GM19239 (cell line): ENCODE measurements at regions not wholly inside any gene's neighbourhood (a gene's known extent, or its start where the extent isn't known, plus 50 kb on each side); places are given as distances from the start of the nearest gene placed in this dataset.
"Not testable (repeated sequence)": the region's sequence is repeated elsewhere in the genome, so short reads cannot be mapped to it uniquely, and the experiment has no call there.

Experiments used
- DNase-seq: peaks from one replicate; pipeline ENCODE4 v3.0.0; 2011; ENCODE audit warnings: low spot score; ENCODE audit not compliant: insufficient read length
- FAIRE-seq: peaks from 2 replicates; lab custom pipeline; 2011; peaks lifted over from hg19 to GRCh38; lab: Jason Lieb, UNC

DNA sequence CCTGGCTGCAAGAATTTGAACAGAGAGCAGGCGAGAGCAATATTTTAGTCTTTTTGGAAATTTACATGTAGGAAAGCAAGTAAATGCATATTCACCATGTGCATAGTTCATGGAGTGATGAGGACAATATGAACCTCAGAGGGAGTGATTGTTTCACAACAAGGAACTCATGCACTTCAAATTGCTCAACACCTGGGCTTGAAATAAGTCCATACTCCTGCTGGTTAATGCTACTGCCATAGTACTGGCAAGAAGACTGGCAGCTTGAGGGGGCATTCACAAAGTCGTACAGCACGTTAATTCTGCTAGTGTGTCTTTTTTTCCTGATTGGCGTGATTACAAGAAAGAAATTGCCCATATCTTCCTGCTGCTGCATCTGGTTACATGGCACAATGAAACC is 267.6 kb downstream of the PCDH17 start:
- FAIRE-seq (no peak), DNase-seq (no peak)

DNA sequence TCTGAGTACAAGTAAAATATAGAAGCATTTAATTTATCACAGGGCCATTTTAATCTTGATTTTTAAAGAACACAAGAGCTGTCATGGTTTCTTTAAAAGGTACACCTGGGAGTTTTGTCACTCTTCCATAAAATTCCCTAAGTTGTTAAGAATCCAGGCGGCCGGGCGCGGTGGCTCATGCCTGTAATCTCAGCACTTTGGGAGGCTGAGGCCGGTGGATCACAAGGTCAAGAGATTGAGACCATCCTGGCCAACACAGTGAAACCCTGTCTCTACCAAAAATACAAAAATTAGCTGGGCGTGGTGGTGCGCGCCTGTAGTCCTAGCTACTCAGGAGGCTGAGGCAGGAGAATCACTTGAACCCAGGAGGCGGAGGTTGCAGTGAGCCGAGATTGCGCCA is 278.3 kb downstream of the PCDH17 start:
- DNase-seq, FAIRE-seq: not testable (repeated sequence)

GRCh38 chr13:57918086-57918485 is 286.5 kb downstream of the PCDH17 start:
- DNase-seq (no peak), FAIRE-seq (no peak)

GRCh38 chr13:57918913-57919312 is 287.4 kb downstream of the PCDH17 start:
- FAIRE-seq (no peak), DNase-seq (no peak)

DNA sequence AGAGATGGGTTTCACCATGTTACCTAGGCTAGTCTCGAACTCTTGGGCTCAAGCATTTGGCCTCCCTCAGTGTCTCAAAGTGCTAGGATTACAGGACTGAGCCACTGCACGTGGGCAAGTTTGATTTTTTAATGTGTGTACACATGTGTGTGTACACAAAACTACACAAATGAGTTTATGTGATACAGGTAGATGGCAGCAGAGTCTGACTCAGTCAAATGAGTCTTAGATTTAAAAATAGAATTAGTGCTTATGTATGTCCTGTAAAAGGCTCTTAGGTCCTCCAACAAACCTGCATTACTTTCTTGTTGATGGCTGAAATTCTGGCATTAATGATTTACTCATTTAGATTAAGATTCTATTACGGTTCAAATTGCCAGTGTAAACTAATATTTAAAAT is 293.7 kb downstream of the PCDH17 start:
- DNase-seq (no peak), FAIRE-seq (no peak)

- no peak for DNase-seq
- no peak for FAIRE-seq
These were observed 294.2 kb downstream of the PCDH17 start for GRCh38 chr13:57925751-57926150.

DNA sequence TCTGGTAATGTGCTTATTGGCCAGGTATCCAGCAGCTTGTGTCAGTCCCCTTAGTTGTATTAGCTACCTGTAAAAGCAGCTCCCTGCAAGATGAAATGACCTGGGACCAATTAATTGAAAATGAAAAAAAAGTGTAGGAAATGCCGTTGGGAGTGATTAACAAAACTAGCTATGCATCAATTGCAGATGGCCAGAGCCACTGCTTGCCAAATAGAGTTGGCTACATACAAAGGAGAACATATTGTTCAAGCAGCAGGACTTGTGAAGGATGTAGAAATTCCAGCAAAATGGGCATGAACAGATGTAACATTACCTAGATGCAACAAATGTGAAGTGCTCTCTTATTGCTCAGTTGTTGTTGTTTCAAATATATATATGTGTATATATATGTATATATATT is 300.5 kb downstream of the PCDH17 start:
- FAIRE-seq (no peak), DNase-seq (no peak)

DNA sequence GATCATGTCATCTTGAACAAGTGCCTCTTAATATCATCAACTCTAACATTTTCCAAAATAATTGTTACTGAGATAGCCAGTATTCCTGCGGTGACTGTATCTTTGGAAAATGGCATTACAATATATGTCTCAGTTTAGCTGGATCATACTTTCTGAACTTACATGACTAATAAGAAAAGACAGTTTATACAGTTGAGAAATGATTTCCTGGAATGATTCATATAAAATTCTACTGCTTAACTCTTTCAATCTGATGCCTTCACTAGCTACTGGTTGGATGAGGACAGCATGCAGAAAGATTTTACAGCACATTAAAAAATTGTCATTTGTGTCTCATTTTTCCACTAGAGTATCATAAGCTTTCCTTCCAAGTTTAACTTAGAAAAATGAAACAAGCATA is 302.1 kb downstream of the PCDH17 start:
- no peak for DNase-seq
- no peak for FAIRE-seq

GRCh38 chr13:57935965-57936364 is 304.4 kb downstream of the PCDH17 start:
- FAIRE-seq = no peak
- DNase-seq = no peak

- FAIRE-seq = no peak
These were observed 314.8 kb downstream of the PCDH17 start for GRCh38 chr13:57946361-57946760.

GRCh38 chr13:57948884-57949283 is 317.3 kb downstream of the PCDH17 start:
- no peak for FAIRE-seq

More at GRCh38 chr13:57946361-57946760, 314.8 kb downstream of the PCDH17 start:
- DNase-seq = no peak

GRCh38 chr13:57969951-57970350 is 338.4 kb downstream of the PCDH17 start:
- FAIRE-seq (no peak), DNase-seq (no peak)

More at GRCh38 chr13:57948884-57949283, 317.3 kb downstream of the PCDH17 start:
- no peak for DNase-seq

GRCh38 chr13:57970404-57970803 is 338.9 kb downstream of the PCDH17 start:
- DNase-seq = no peak
- no peak for FAIRE-seq

DNA sequence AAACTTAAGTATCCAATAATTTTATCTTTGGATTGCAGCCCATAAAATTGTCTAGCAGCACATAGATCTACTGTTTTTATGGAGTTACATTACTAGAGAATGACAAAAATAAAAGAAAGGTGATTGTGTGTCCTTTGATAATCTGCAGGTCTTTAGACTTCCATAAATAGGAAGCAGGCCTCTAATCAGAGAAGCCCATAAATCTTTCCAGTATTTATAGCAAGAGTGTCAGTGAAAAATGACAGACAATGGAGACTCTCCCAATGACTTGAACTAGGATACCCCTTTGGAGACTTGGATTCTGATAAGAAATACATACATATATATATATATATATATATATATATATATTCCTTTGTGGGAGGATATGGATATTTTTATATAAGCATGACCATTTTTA is 351.2 kb downstream of the PCDH17 start:
- DNase-seq = no peak
- no peak for FAIRE-seq

- no peak for DNase-seq
- FAIRE-seq = no peak
These were observed 356.7 kb downstream of the PCDH17 start for GRCh38 chr13:57988276-57988675.

DNA sequence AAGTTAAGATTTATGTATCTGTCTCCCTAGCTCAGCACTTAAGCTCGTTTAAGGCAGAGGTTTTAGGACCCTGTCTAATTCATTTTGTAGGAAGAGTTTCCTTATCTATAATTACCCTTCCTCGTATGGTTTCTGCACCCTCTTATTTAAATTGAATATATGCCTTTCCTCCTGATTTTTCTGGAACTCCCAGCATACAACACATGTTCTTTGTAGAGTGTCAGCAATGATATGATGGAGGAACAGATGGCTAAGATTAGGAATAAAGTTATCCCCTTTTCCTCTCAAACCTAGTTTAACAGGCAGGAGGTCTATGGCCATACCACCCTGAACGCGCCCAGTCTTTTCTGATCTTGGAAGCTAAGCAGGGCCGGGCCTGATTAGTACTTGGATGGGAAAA is 359.5 kb downstream of the PCDH17 start:
- DNase-seq (no peak), FAIRE-seq (no peak)

DNA sequence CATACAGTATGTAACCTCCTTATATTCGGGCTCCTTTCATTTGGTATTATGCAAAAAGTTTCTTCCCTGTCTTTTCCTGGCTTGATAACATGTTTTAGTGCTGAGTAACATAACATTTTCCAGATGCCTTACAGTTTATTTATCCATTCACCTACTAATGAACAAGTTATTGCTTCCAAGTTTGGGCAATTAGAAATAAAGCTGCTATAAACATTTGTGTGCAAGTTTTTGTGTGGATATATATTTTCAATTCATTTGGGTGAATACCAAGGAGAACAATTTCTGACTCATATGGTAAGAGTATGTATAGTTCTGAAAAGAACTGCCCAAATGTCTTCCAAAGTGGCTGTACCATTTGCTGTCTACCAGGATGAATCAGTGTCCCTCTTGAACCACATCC is 360.9 kb downstream of the PCDH17 start:
- FAIRE-seq (no peak), DNase-seq (no peak)

- FAIRE-seq (no peak), DNase-seq (no peak)
These were observed 365.2 kb downstream of the PCDH17 start for GRCh38 chr13:57996717-57997116.

DNA sequence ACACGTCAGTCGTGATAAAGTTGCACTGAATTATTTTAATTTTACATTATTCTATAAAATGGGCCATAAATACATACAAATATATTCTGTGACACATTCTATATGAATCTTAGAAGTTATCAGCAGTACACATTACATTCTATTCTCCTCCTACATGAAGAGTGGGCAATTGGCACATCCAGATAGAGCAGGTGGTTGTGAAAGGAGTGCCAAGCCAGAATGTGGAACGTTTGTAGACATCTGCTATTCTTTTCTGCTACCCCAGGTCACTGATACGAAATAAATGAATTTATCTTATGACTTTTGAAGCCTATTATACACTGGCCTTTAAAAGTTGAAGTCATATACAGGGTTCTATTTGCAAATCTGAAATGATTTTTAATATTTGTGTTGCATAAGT is 373.2 kb downstream of the PCDH17 start:
- FAIRE-seq (no peak), DNase-seq (no peak)

DNA sequence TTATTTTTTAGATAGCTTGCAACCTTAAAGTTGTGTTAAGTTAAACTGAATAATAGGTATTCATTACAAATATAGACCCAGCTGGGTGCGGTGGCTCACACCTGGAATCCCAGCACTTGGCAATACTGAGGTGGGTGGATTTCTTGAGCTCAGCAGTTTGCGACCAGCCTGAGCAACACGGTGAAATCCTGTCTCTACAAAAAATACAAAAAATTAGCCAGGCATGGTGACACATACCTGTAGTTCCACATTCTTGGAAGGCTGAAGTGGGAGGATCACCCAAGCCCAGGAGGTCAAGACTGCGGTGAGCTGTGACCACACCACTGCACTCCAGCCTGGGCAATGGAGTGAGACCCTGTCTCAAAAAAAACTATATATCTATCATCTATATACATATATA is 386.5 kb downstream of the PCDH17 start:
- FAIRE-seq (no peak), DNase-seq (no peak)

GRCh38 chr13:58018865-58019264 is 387.3 kb downstream of the PCDH17 start:
- no peak for FAIRE-seq

DNA sequence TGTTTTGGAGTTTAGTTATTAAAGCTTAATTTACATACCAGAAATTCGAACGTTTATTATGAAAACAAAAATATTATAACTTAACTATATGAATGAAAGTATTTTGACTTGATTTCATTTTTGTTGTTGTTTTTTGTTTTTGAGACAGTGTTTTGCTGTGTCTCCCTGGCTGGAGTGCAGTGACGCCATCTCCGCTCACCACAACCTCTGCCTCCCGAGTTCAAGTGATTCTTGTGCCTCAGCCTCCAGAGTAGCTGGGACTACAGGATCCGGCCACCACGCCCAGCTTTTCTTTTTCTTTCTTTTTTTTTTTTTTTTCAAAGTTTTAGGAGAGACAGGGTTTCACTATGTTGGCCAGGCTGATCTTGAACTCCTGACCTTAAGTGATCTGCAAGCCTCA is 392.6 kb downstream of the PCDH17 start:
- no peak for FAIRE-seq
- DNase-seq = no peak

More at GRCh38 chr13:58018865-58019264, 387.3 kb downstream of the PCDH17 start:
- no peak for DNase-seq

GRCh38 chr13:58025821-58026220 is 394.3 kb downstream of the PCDH17 start:
- no peak for DNase-seq
- FAIRE-seq = no peak
